HG02588 (cell line): ENCODE measurements at regions not wholly inside any gene's neighbourhood (a gene's known extent, or its start where the extent isn't known, plus 50 kb on each side); places are given as distances from the start of the nearest gene placed in this dataset.

ENCODE experiments used
- ATAC-seq: cut with Tn5 transposase; IDR thresholded peaks from one replicate; pipeline ENCODE4 v1.9.1; 2021; ENCODE audit warnings: mild to moderate bottlenecking, moderate library complexity; ENCODE audit not compliant: unreplicated experiment

GRCh38 chr7:67547183-67547907, 550.7 kb downstream of the TYW1 start:
- no peak for ATAC-seq

GRCh38 chr7:67549126-67549525, 552.5 kb downstream of the TYW1 start:
- no peak for ATAC-seq

- ATAC-seq: no peak
Observed at GRCh38 chr7:67550801-67551436, 554.3 kb downstream of the TYW1 start.

- ATAC-seq: no peak
Observed at GRCh38 chr7:67552738-67553137, 556.1 kb downstream of the TYW1 start.

- no peak for ATAC-seq
Observed at GRCh38 chr7:67553378-67553777, 556.7 kb downstream of the TYW1 start.

- ATAC-seq: no peak
Observed at GRCh38 chr7:67554986-67555385, 558.4 kb downstream of the TYW1 start.

GRCh38 chr7:67564959-67565358, 568.3 kb downstream of the TYW1 start:
- ATAC-seq: no peak

GRCh38 chr7:67566101-67566500, 569.5 kb downstream of the TYW1 start:
- no peak for ATAC-seq

GRCh38 chr7:67571026-67571545, 574.5 kb downstream of the TYW1 start:
- no peak for ATAC-seq

GRCh38 chr7:67573639-67574038, 577.0 kb downstream of the TYW1 start:
- no peak for ATAC-seq

- ATAC-seq: no peak
Observed at GRCh38 chr7:67588631-67589030, 592.0 kb downstream of the TYW1 start.

GRCh38 chr7:67589183-67589582, 592.5 kb downstream of the TYW1 start:
- ATAC-seq: no peak

GRCh38 chr7:67590649-67591048, 594.0 kb downstream of the TYW1 start:
- no peak for ATAC-seq

- no peak for ATAC-seq
Observed at GRCh38 chr7:67593794-67594193, 597.2 kb downstream of the TYW1 start.

- no peak for ATAC-seq
Observed at GRCh38 chr7:67595431-67596180, 599.0 kb downstream of the TYW1 start.

GRCh38 chr7:67597161-67597560, 600.5 kb downstream of the TYW1 start:
- ATAC-seq: no peak

- no peak for ATAC-seq
Observed at GRCh38 chr7:67598469-67598868, 601.8 kb downstream of the TYW1 start.

GRCh38 chr7:67599331-67600062, 602.9 kb downstream of the TYW1 start:
- no peak for ATAC-seq

- ATAC-seq: no peak
Observed at GRCh38 chr7:67602246-67602887, 605.7 kb downstream of the TYW1 start.
